ENCODE measurements at regions not wholly inside any gene's neighbourhood (a gene's known extent, or its start where the extent isn't known, plus 50 kb on each side); places are given as distances from the start of the nearest gene placed in this dataset.
"Not testable (repeated sequence)": the region's sequence is repeated elsewhere in the genome, so short reads cannot be mapped to it uniquely, and the experiment has no call there.

- peaks cover 53% of the 10 kb centered on the region for H3K9me3 Mint-ChIP-seq
- no peak overlapping the region for H3K27ac Mint-ChIP-seq
- intact Hi-C loops (cut with micrococcal nuclease): no loop called here
- H3K4me1 Mint-ChIP-seq (ENCODE audit: low read depth): no peaks in the 10 kb centered on the region
- no peaks in the 10 kb centered on the region for H3K27me3 Mint-ChIP-seq (ENCODE audit: low read depth)
- DNase-seq (ENCODE audit: low spot score): no peak
- peaks cover 56% of the 10 kb centered on the region for H3K36me3 Mint-ChIP-seq (ENCODE audit: low read depth)
- no peak overlapping the region for H3K4me3 Mint-ChIP-seq (ENCODE audit: low read depth)
These were observed 128.8 kb downstream of the ASMT start for GRCh38 chrX:1743663-1744062.

- intact Hi-C loops (cut with micrococcal nuclease): no loop called here
- Mint-ChIP-seq H3K4me1 (ENCODE audit: low read depth) (peaks cover 3% of the 10 kb centered on the region), H3K27ac (no peak overlapping the region), H3K36me3 (ENCODE audit: low read depth) (peaks cover 28% of the 10 kb centered on the region), H3K27me3 (ENCODE audit: low read depth) (no peaks in the 10 kb centered on the region), H3K4me3 (ENCODE audit: low read depth) (no peak overlapping the region), H3K9me3 (peaks cover 49% of the 10 kb centered on the region)
- no peak for DNase-seq (ENCODE audit: low spot score)
These were observed 133.5 kb downstream of the ASMT start for GRCh38 chrX:1748408-1748807.

GRCh38 chrX:1749499-1749898 lies 134.6 kb downstream of the ASMT start:
- DNase-seq (ENCODE audit: low spot score): no peak
- Mint-ChIP-seq H3K27ac (no peak overlapping the region), H3K9me3 (peaks cover 38% of the 10 kb centered on the region), H3K4me1 (ENCODE audit: low read depth) (peaks cover 3% of the 10 kb centered on the region), H3K27me3 (ENCODE audit: low read depth) (no peaks in the 10 kb centered on the region), H3K4me3 (ENCODE audit: low read depth) (no peak overlapping the region), H3K36me3 (ENCODE audit: low read depth) (peaks cover 17% of the 10 kb centered on the region)
- intact Hi-C loops (cut with micrococcal nuclease): no loop called here

- no peaks in the 10 kb centered on the region for H3K27me3 Mint-ChIP-seq (ENCODE audit: low read depth)
- H3K4me3 Mint-ChIP-seq (ENCODE audit: low read depth): no peak overlapping the region
- H3K36me3 Mint-ChIP-seq (ENCODE audit: low read depth): peaks cover 10% of the 10 kb centered on the region
- peaks cover 37% of the 10 kb centered on the region for H3K9me3 Mint-ChIP-seq
- DNase-seq (ENCODE audit: low spot score): no peak
- H3K4me1 Mint-ChIP-seq (ENCODE audit: low read depth): peaks cover 3% of the 10 kb centered on the region
- intact Hi-C loops (cut with micrococcal nuclease): no loop called here
- H3K27ac Mint-ChIP-seq: no peak overlapping the region
These were observed 135.4 kb downstream of the ASMT start for GRCh38 chrX:1750267-1750666.

- intact Hi-C loops (cut with micrococcal nuclease): no loop called here
- H3K27me3 Mint-ChIP-seq (ENCODE audit: low read depth): no peaks in the 10 kb centered on the region
- peaks cover 35% of the 10 kb centered on the region for H3K9me3 Mint-ChIP-seq
- H3K4me3 Mint-ChIP-seq (ENCODE audit: low read depth): no peak overlapping the region
- peaks cover 7% of the 10 kb centered on the region for H3K36me3 Mint-ChIP-seq (ENCODE audit: low read depth)
- no peak overlapping the region for H3K27ac Mint-ChIP-seq
- peaks cover 3% of the 10 kb centered on the region for H3K4me1 Mint-ChIP-seq (ENCODE audit: low read depth)
- DNase-seq (ENCODE audit: low spot score): no peak
These were observed 136.9 kb downstream of the ASMT start for GRCh38 chrX:1751781-1752180.

- H3K36me3 Mint-ChIP-seq (ENCODE audit: low read depth); H3K4me3 Mint-ChIP-seq (ENCODE audit: low read depth); H3K27ac Mint-ChIP-seq; H3K4me1 Mint-ChIP-seq (ENCODE audit: low read depth); H3K27me3 Mint-ChIP-seq (ENCODE audit: low read depth); DNase-seq (ENCODE audit: low spot score); intact Hi-C loops (cut with micrococcal nuclease): not testable (repeated sequence)
- peaks cover 39% of the 10 kb centered on the region for H3K9me3 Mint-ChIP-seq
These were observed 137.9 kb downstream of the ASMT start for GRCh38 chrX:1752799-1753198.

- intact Hi-C loops (cut with micrococcal nuclease): no loop called here
- Mint-ChIP-seq H3K27me3 (ENCODE audit: low read depth) (no peaks in the 10 kb centered on the region), H3K36me3 (ENCODE audit: low read depth) (peaks cover 9% of the 10 kb centered on the region), H3K9me3 (peaks cover 39% of the 10 kb centered on the region), H3K27ac (no peak overlapping the region), H3K4me3 (ENCODE audit: low read depth) (no peak overlapping the region), H3K4me1 (ENCODE audit: low read depth) (peaks cover 3% of the 10 kb centered on the region)
- DNase-seq (ENCODE audit: low spot score): no peak
These were observed 139.2 kb downstream of the ASMT start for GRCh38 chrX:1754077-1754476.

- H3K27me3 Mint-ChIP-seq (ENCODE audit: low read depth): no peaks in the 10 kb centered on the region
- intact Hi-C loops (cut with micrococcal nuclease): no loop called here
- H3K9me3 Mint-ChIP-seq: peaks cover 24% of the 10 kb centered on the region
- H3K4me3 Mint-ChIP-seq (ENCODE audit: low read depth): no peak overlapping the region
- no peak overlapping the region for H3K27ac Mint-ChIP-seq
- no peak for DNase-seq (ENCODE audit: low spot score)
- peaks cover 13% of the 10 kb centered on the region for H3K36me3 Mint-ChIP-seq (ENCODE audit: low read depth)
- no peaks in the 10 kb centered on the region for H3K4me1 Mint-ChIP-seq (ENCODE audit: low read depth)
These were observed 148.4 kb downstream of the ASMT start for GRCh38 chrX:1763294-1763693.

- Mint-ChIP-seq H3K9me3 (peaks cover 29% of the 10 kb centered on the region), H3K36me3 (ENCODE audit: low read depth) (peaks cover 13% of the 10 kb centered on the region)
- intact Hi-C loops (cut with micrococcal nuclease); H3K4me3 Mint-ChIP-seq (ENCODE audit: low read depth); H3K4me1 Mint-ChIP-seq (ENCODE audit: low read depth); H3K27me3 Mint-ChIP-seq (ENCODE audit: low read depth); DNase-seq (ENCODE audit: low spot score); H3K27ac Mint-ChIP-seq: not testable (repeated sequence)
These were observed 150.1 kb downstream of the ASMT start for GRCh38 chrX:1764883-1765364.

- intact Hi-C loops (cut with micrococcal nuclease): no loop called here
- peaks cover 45% of the 10 kb centered on the region for H3K9me3 Mint-ChIP-seq
- no peak overlapping the region for H3K27ac Mint-ChIP-seq
- H3K36me3 Mint-ChIP-seq (ENCODE audit: low read depth): peaks cover 13% of the 10 kb centered on the region
- H3K4me1 Mint-ChIP-seq (ENCODE audit: low read depth): no peaks in the 10 kb centered on the region
- no peak for DNase-seq (ENCODE audit: low spot score)
- H3K27me3 Mint-ChIP-seq (ENCODE audit: low read depth): no peaks in the 10 kb centered on the region
- no peak overlapping the region for H3K4me3 Mint-ChIP-seq (ENCODE audit: low read depth)
These were observed 152.2 kb downstream of the ASMT start for GRCh38 chrX:1767026-1767425.

GRCh38 chrX:1778817-1779216 lies 164.0 kb downstream of the ASMT start:
- intact Hi-C loops (cut with micrococcal nuclease): no loop called here
- Mint-ChIP-seq H3K9me3 (peaks cover 13% of the 10 kb centered on the region), H3K36me3 (ENCODE audit: low read depth) (no peaks in the 10 kb centered on the region), H3K27ac (no peak overlapping the region), H3K27me3 (ENCODE audit: low read depth) (no peaks in the 10 kb centered on the region), H3K4me3 (ENCODE audit: low read depth) (no peak overlapping the region), H3K4me1 (ENCODE audit: low read depth) (no peaks in the 10 kb centered on the region)
- no peak for DNase-seq (ENCODE audit: low spot score)

- H3K27me3 Mint-ChIP-seq (ENCODE audit: low read depth): no peaks in the 10 kb centered on the region
- no peak overlapping the region for H3K27ac Mint-ChIP-seq
- H3K9me3 Mint-ChIP-seq: peaks cover 20% of the 10 kb centered on the region
- H3K4me3 Mint-ChIP-seq (ENCODE audit: low read depth): no peak overlapping the region
- H3K4me1 Mint-ChIP-seq (ENCODE audit: low read depth): no peaks in the 10 kb centered on the region
- intact Hi-C loops (cut with micrococcal nuclease): no loop called here
- DNase-seq (ENCODE audit: low spot score): no peak
- H3K36me3 Mint-ChIP-seq (ENCODE audit: low read depth): no peaks in the 10 kb centered on the region
These were observed 164.8 kb downstream of the ASMT start for GRCh38 chrX:1779626-1780025.

- Mint-ChIP-seq H3K27me3 (ENCODE audit: low read depth) (no peaks in the 10 kb centered on the region), H3K4me3 (ENCODE audit: low read depth) (no peak overlapping the region), H3K27ac (no peak overlapping the region), H3K36me3 (ENCODE audit: low read depth) (no peaks in the 10 kb centered on the region), H3K4me1 (ENCODE audit: low read depth) (no peaks in the 10 kb centered on the region), H3K9me3 (peaks cover 36% of the 10 kb centered on the region)
- intact Hi-C loops (cut with micrococcal nuclease): no loop called here
- DNase-seq (ENCODE audit: low spot score): no peak
These were observed 166.9 kb downstream of the ASMT start for GRCh38 chrX:1781766-1782165.

- H3K36me3 Mint-ChIP-seq (ENCODE audit: low read depth): no peaks in the 10 kb centered on the region
- intact Hi-C loops (cut with micrococcal nuclease): no loop called here
- H3K4me3 Mint-ChIP-seq (ENCODE audit: low read depth): no peak overlapping the region
- DNase-seq (ENCODE audit: low spot score): no peak
- no peak overlapping the region for H3K27ac Mint-ChIP-seq
- H3K9me3 Mint-ChIP-seq: peaks cover 38% of the 10 kb centered on the region
- no peaks in the 10 kb centered on the region for H3K4me1 Mint-ChIP-seq (ENCODE audit: low read depth)
- H3K27me3 Mint-ChIP-seq (ENCODE audit: low read depth): no peaks in the 10 kb centered on the region
These were observed 169.9 kb downstream of the ASMT start for GRCh38 chrX:1784773-1785172.

All from activated T-helper 2 cell treated with anti-CD3 and anti-CD28 coated beads, Interferon-gamma antibody, Interleukin-2, Interleukin-4, amounts not matched to agents 10 μg/mL and 5 μg/mL and 100 μg/mL, durations not matched to agents 14 hours and 24 hours and 36 hours (primary cell).